ENCODE measurements at regions not wholly inside any gene's neighbourhood (a gene's known extent, or its start where the extent isn't known, plus 50 kb on each side); places are given as distances from the start of the nearest gene placed in this dataset.
"Not testable (repeated sequence)": the region's sequence is repeated elsewhere in the genome, so short reads cannot be mapped to it uniquely, and the experiment has no call there.

DNA sequence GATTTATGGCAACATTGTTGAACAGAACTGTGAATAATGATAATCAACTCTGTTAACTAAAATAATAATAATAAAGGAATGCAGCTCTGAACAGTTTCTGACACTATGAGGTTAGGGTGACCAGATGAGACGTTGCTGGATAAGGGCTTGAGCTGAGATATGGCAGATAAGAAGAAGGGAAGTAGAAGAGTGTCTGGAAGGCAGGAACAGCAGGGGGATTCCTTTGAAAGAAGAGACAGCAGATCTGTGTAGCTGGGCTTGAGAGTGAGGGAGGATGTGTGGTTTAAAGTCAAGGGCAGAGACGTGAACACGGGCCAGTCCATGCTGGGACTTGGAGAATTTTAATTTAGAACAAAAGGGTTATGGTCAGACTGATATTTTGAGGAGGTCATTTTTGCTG, 273.1 kb upstream of the SLC14A2 start:
- no peak for DNase-seq (ENCODE audit: low read depth, low spot score)

DNA sequence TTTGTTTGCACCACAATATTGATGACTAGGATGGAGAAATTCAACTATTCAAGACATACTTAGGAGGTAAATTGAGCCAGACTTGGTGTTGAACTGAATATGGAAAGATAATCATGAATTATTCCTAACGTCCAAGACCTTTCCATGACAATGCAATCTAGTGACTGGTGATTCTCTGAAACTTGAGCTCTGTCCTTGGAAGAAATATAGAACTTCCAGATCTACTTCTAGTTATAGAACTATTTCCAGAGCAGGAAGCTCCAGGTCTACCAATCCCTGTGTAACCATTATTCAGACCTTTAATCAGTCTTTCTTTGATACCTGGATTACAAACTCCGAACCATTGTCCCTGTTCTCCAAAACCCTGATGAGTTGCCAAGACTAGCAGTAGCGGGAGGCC, 272.6 kb upstream of the SLC14A2 start:
- no peak for DNase-seq (ENCODE audit: low read depth, low spot score)

DNA sequence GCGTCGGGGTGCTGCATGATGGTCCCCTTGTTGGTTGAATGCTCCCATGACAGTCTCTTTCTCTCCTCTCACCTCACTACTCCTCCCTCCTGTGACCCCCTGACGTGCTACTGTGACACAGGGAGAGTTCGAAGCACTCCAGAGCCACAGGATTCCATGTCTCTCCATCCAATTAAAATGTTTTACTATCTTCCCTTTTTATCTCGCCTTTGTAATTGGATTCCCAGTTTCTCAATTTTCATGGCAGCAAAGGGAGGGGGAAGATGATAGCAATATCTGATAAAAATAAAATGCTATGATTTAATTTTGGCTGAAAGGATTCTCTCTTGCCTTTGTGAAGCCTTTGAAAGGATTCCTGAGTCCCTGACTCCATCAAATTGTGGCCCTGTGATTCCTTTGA, 271.9 kb upstream of the SLC14A2 start:
- no peak for DNase-seq (ENCODE audit: low read depth, low spot score)

DNA sequence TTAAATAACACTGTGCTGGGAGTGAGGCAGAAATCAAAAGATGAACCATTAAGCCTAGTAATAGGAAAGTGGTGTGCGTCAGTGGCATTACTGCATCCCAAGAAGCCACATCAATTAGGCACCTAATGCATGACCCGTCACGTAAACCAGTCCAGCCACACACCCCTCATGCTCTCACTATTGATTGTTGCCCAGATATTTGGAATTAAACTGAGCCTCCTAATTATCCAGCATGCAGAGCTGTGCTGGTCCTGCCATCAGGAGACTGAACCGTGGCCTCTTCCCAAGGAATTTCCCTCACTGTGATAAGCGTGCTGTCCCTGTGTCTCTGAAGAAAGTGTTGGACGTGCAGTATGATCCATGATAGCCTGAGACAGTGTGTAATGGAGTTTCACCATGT, 270.6 kb upstream of the SLC14A2 start:
- not testable (repeated sequence) for DNase-seq (ENCODE audit: low read depth, low spot score)

DNA sequence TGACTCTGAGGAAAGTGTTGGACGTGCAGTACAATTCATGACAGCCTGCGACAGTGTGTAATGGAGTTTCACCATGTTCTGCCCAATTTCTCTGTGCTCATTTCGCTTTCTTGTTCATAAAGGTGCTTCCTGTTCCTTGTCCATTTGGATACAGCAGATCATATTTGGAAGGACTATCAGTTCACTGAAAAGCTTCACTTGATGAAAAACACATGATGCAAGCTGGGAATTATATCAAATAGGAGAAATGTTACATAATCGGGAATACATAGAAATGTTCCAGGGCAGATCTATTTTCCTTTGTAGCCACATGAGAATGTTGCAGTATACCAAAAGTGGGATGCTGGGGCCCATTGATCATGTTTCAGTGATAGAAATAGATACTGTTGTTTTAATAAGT, 266.3 kb upstream of the SLC14A2 start:
- no peak for DNase-seq (ENCODE audit: low read depth, low spot score)

DNA sequence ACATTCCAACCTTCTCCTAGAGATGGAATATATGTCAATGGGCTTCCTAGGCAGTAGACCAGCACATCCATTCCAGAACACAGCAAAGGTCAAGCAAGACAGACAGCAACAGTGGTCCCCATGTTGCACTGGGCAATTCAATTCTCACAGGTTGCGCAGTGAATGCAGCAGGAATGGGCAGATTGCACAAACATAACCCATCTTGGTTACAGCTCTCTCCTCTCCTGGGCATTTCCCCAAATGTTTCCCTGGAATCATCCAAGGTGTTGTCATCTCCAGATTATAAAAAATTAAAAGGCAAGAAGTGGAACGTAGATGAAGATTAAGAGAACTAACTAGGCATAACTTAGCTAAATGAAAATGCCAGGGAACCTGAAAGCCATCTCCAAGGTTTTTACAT, 265.8 kb upstream of the SLC14A2 start:
- no peak for DNase-seq (ENCODE audit: low read depth, low spot score)

DNA sequence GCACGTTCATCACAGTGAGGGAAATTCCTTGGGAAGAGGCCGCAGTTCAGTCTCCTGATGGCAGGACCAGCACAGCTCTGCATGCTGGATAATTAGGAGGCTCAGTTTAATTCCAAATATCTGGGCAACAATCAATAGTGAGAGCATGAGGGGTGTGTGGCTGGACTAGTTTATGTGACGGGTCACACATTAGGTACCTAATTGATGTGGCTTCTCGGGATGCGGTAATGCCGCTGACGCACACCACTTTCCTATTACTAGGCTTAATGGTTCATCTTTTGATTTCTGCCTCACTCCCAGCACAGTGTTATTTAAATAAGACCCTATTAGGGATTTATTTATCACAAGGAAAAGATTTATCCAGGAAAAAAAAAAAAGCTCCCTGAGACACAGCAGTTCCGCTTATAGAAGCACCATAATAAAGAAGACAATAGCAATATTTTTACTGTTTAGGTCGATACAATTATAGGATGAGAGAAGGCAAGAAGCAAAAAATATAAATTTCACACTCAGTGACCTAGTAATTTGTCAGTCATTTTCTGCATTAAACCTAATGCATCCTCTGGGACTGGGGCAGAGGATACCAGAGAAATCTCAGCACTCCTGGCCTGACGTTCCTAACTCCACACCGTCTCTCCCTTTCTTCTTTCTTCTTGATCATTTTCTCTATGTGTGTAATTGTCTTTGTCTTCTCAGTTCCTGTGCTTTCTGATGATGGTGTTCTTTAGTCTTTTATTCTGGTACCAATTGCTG, 264.7 kb upstream of the SLC14A2 start:
- DNase-seq (ENCODE audit: low read depth, low spot score), result no peak

DNA sequence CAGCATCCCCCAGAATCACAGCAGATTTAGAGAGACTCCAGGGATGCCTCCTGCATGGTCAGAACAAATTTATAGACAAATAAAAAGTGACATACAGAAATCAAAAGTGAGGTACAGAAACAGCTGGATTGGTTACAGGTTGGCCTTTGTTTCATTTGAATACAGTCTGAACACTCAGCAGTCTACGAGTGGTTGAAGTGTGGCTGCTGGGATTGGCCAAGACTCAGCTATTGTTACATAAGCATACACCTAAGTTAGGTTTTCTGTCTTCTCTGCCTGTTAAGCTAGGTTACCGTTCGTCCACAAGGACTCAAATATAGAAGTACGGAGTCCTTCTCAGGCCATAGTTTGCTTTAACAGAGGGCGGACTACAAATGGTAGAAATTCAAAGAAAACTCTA, 262.4 kb upstream of the SLC14A2 start:
- DNase-seq (ENCODE audit: low read depth, low spot score), result no peak

DNA sequence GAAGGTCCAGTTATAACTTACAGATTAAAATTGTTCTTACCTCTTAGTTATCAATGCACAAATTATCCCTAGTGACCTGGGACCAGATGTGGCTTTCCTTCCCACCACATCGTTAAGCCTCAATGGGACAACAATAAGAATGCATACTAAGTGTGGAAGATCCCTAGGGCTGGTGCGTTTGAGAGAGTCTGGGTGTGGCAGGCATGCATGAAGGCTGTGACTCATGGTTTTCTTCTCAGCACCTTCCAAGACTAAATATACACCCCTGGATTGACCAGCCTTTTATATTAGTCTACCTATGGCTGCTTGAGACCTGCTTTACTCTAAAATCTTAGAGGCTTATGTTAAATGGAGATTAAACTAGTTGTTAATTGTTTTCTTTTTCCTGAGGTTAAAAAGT, 261.7 kb upstream of the SLC14A2 start:
- DNase-seq (ENCODE audit: low read depth, low spot score), result no peak

DNA sequence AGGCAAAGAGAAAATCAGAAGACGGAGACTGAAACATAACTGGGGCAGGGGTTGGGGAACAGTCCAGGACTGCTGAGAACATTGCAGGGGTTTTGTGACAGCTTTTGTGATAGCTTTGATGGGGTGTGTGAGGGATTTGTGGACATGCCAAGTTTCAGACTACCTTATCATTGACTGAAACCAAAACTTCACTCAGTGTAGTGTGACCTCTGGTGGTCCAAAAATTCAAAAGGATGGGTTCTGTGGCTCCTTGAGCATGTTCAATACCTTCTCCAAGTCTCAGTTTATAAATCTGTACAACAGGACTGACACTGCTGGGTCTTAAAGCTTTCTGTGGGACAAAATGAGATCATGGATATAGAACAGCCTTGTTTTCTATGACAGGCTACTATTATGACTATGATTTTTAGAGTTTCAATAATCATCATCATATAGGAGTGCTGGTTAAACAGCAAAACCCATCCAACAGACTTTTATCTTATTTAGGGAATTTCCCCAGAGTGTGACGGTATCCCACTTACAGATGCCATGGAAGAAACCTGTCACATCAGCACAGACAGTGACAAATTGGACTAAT, 259.2 kb upstream of the SLC14A2 start:
- no peak for DNase-seq (ENCODE audit: low read depth, low spot score)

DNA sequence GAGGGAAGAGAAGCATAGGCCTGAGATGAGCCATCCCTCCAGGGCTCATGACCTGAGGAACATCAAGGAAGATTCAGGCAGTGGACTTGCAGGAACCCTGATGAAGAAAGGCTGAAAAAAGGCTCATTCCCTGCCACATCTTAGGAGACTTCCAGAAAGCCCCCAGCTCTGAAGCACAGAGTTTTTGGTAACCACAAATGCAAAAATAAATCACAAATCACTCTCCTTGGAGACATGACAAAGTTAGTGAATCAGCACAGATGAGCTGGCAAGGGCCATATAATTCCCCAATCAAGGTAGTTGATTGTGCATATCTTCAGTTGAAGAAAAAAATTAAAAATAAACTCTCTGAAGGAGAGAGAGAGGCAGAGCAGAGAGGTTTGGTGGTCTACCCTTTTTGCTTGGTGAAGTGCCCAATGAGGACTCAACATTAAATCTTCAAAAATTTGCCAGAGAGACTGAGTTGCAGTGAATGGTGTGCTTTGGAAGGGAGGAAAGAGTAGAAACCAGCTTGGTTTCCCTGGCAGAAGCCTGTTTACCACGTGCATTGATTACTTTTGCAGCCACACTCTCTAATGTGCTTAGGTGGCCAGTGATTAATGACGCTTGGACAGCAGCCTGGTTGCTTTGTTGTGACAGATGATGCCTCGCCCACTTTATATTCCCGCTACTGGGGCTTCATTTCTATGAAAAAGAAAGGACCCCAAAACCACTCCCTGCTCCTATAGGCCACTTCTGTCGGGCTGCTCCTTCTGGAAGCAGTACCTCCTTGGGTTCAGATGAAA, 257.4 kb upstream of the SLC14A2 start:
- DNase-seq (ENCODE audit: low read depth, low spot score), result no peak

DNA sequence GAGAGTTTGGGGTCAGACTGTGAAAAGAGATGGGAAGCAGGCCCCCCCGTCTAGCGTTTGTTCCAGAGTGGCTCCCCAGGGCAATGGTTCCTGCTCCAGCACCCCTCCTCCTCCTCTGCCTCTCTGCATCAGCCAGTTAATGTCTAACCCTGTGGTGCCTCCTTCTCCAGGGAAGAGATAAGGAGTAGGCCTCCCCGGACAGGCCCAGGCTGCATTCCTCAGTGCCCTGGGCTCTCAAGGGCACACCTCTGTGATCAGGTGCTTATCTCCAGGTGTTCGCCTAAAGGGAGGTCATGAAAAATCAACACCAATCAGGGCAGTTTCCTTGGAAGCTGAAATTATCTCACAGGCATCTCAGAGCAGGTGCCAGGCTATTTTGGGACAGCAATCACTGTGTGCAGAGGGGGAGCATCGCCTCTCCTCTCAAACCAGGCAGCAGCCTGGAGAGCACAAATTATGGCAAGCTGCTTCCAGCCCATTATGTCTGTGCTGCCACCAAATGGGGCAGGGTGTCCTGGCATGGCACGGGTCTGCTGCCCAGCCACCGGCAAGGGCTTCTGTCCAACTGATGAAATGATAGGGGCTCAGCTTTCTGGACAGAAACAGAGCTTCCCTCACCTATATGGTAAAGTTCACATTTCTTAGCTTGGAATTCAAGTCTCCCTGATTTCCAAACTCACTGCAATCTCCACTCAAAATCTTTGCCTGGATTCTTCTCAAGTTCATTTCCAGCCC, 255.8 kb upstream of the SLC14A2 start:
- DNase-seq (ENCODE audit: low read depth, low spot score), result no peak

DNA sequence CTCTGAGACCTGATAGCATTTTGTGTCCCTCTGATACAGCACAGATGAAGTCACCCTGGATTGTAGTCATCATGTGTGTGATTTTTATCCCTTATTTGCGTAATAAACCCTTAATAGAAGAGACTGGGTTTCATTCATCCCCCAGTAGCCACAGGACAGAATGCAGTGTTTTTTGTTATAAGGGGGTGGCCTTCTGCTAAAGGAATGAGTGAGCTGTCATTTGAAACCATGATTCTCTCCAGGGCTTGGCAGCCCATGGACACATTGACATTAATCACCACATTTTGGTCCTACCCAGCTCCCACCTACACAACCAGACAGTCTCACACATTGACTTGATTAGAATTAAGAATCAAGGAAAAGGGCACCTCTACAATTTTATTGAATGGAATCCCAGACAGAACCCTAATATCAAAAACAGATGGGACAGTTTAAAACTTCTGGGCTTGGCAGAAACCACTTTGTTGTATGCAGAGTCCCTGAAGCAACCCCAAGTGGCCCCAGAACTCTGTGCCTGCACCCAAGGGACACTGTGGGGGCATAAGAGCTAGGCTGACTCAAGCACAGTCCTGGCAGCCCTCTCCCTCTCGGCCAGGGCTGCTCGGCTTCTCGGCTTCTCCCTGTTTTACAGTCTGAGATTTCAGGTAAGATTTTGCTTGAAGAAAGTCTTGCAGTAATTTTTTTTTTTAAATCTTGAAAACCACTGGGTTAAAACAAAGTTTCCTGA, 254.0 kb upstream of the SLC14A2 start:
- DNase-seq (ENCODE audit: low read depth, low spot score), result no peak

DNA sequence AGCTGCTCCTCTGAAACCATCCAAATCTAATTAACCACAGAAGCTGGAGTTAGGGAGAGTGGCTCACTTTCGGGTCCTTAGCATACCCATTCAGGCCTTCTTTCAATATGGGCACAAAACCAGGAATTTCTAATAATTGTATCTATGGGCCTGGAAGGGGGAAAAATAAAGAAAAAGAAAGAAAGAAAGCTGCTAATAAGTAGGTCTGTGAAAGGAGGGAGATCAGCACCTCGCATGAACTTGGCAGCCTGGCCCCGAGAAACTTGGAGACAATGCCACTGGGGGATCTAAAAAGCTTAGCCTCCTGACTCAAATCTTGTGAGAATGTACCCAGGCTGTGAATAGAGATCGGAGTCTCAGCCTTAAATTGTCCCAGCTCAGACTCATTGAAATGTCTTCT, 252.1 kb upstream of the SLC14A2 start:
- no peak for DNase-seq (ENCODE audit: low read depth, low spot score)

DNA sequence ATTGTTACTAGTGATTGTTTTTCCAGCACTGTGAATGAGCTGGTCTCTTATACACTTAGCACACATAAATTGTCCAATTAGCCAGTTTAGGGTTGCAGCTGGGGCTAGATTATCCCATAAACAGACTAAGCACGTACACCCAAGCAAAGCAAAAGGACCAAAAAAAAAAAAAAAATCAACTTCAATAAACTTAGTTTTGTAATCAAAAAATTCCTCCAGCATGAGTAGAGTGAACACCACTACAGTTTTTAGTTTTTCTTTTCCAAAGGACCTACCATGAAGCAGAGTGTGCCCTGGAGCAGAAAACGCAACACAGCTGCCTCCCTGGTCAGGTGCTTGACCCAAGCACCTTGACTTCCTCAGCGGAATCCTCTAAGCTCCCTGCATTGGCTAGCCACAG, 249.4 kb upstream of the SLC14A2 start:
- DNase-seq (ENCODE audit: low read depth, low spot score), result no peak

DNA sequence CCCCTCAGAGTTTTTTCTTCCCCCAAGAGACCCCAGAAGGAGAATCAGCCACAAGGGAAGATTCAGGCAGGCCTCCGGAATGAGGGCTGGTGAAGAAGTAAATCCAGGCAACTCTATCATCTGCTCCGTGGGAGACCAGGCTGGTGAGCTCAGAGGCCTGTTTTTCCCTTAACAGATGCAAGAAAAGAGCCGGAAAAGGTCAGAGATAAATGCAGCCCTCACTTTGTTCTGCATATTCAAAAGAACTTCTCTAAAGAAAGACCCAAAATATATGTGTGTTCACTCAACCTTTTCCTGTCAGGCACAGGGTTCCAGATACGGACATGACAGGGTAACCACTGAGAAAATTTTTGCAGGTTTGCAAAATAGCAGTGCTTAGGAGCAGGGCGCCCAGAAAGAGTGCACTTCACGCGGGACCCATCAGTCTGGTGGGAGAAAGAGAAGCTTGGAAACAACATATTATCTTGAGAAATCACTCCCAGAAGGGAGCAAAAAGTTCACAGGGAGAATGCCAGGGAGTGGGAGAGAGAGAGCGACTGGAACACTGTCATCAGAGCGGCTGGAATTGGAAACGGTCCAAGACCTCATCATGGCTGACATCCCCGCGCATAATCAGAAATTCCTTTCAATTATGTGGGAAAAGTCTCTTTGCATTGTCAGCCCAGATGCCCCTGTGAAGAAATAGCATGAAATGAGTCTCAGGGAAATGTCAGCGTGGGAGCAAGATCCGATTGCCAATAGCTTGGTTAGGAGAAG, 244.8 kb upstream of the SLC14A2 start:
- no peak for DNase-seq (ENCODE audit: low read depth, low spot score)

DNA sequence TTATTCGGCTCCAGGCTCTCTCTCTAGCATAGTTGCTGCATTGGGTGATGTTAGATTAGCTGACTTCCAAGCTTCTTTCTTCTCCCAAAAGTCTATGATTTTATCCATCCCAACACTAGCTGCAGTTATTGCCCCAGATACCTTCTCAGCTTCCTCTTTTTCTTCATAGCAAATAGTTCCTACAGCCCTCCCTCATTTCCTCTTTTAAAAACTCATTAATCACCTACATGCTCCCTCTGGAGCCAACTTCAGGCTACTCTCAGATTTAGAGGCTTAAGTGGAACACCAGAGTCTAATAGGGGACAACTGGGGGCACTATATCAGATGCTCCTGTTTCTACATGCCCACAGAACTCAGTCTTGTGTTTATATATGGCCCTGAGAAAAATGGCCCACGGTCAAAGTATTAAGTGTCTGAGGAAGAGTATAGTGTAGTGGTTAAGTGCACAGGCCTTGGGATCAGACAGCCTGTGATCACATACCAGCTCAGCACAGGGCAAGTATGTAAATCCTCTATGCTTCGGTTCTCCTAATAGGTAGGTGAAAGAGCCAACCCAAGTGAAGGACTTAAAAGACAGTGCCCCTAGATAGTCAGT, 241.9 kb upstream of the SLC14A2 start:
- no peak for DNase-seq (ENCODE audit: low read depth, low spot score)

DNA sequence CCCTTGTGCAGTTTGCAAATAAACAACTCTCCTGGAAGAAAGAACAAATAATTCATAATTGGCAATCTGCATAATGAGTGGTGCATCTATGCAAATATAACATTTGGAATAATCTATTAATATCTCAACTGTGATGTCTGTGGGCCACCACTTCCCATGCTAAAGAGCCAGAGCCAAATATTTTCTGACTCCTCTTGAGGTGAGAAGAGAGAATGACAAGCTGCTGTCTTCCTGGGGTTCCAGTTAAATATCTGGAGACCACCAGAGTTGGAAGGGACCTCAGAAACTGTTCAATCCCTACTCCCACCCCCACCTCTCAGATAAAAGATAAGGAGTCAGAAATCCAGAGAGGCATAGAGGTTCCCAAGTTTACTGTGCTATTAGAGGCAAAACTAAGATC, 241.0 kb upstream of the SLC14A2 start:
- DNase-seq (ENCODE audit: low read depth, low spot score), result no peak

DNA sequence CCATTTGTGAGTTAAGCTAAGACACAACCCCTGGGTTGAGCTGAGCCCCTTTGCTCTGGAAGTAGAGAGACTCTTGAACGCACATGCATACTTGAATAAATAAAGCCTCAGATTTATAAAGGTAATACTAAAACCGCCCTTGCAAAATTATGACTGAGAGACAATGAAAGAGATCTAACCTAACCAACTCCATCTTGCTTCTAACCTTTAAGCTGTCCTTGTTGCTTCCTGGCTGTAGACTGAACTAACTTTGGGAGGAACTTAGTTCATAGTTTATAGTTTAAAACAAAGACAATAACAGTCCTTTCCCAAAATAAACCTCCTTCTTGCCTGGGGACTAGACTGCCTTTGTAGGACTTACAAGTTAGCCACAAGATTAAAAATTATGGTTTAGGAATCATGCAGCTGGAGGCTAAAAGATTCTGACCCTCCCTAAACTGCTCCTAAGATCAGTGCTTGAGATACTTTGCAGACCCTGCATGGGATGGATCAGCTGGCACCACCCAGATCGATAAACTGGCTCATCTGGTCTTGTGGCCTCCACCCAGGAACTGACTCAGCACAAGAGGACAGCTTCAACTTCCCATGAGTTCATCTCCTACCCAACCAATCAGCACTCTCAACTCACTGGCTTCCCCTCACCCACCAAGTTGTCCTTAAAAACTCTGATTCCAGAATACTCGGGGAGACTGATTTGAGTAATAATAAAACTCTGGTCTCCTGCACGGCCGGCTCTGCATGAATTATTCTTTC, 240.2 kb upstream of the SLC14A2 start:
- DNase-seq (ENCODE audit: low read depth, low spot score), result no peak

DNA sequence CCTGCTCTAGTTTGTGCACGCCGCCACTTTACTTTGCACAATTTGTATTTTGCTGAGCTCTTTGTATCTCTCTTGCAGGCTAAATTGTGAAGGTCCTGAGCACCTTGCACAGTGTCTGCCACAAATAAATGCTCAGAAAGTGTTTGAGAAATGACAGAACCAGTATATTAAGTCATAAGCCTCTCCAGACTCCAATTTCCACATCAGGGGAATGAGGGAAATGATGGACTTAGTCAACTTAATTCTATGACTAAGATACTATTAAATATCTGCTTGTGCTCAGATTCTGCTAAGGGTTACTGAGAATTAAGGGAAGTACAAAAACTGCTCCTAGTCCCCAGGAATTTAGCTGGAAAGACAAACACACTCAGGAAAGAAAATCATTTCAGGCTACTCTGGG, 239.1 kb upstream of the SLC14A2 start:
- no peak for DNase-seq (ENCODE audit: low read depth, low spot score)
